Kidney (tissue), 13 donors: ENCODE measurements at regions not wholly inside any gene's neighbourhood (a gene's known extent, or its start where the extent isn't known, plus 50 kb on each side); places are given as distances from the start of the nearest gene placed in this dataset.

ENCODE experiments used
- DNase-seq, 5 donors: peaks; one replicate each; pipeline ENCODE4 v3.0.0-alpha.2; 2013 to 2020
- FAIRE-seq: peaks from 2 replicates; lab custom pipeline; 2012; peaks lifted over from hg19 to GRCh38; lab: Jason Lieb, UNC
- H3K27ac ChIP-seq, 2 donors: one replicate each; pipeline ENCODE4 v1.7.0; 2013; ENCODE audit warnings: low read depth in 2 of 2, low read length in 2 of 2, inconsistent platforms in 1 of 2
- H3K27me3 ChIP-seq: one replicate; pipeline ENCODE4 v1.7.1; 2013; ENCODE audit warnings: low read length, inconsistent platforms; ENCODE audit not compliant: control insufficient read depth, insufficient read depth
- H3K36me3 ChIP-seq, 3 donors: one replicate each; pipeline versions ENCODE4 v1.7.0 to v1.7.1; 2013; ENCODE audit warnings: low read length in 3 of 3, control low read depth in 1 of 3, inconsistent platforms in 1 of 3; ENCODE audit not compliant: insufficient read depth in 3 of 3, control insufficient read depth in 2 of 3
- H3K4me1 ChIP-seq, 3 donors: one replicate each; pipeline versions ENCODE4 v1.7.0 to v1.7.1; 2013; ENCODE audit warnings: low read length in 3 of 3, inconsistent platforms in 1 of 3, low read depth in 1 of 3; ENCODE audit not compliant: control insufficient read depth in 2 of 3, insufficient read depth in 2 of 3
- H3K4me3 ChIP-seq, 3 donors: one replicate each; pipeline versions ENCODE4 v1.7.0 to v1.8.1; 2013; ENCODE audit warnings: low read length in 3 of 3, control low read depth in 1 of 3, inconsistent platforms in 1 of 3
- H3K9ac ChIP-seq, 3 donors: one replicate each; pipeline versions ENCODE4 v1.7.0 to v1.7.1; 2013; ENCODE audit warnings: low read length in 3 of 3, control low read depth in 1 of 3, inconsistent platforms in 1 of 3
- H3K9me3 ChIP-seq, 3 donors: one replicate each; pipeline versions ENCODE4 v1.7.0 to v1.7.1; 2013; ENCODE audit warnings: low read length in 3 of 3, control low read depth in 1 of 3, inconsistent platforms in 1 of 3; ENCODE audit not compliant: control insufficient read depth in 2 of 3, insufficient read depth in 1 of 3
- CTCF ChIP-seq: IDR thresholded peaks from 3 replicates; pipeline ENCODE4 v1.5.1; 2012; ENCODE audit warnings: mild to moderate bottlenecking, moderate library complexity, borderline replicate concordance; ENCODE audit not compliant: insufficient read depth; ENCODE audit errors: extremely low read depth
- intact Hi-C: fragments of 100-400 bp; cut with DNase I; formaldehyde crosslinking; loops from one replicate; pipeline ENCODE4 v1.11.1; 2022
- donor health status: control.
- donor health status: control.
- donor health status: control.
- donor health status: control.
- donor health status: control.
- donor health status: DM: yes; HTN: yes; CAD: no.
- donor health status: Normal renal cell carcinoma (clear cell type).

- Histone ChIP-seq H3K9me3 (no peaks in the 10 kb centered on the region), H3K4me1 (peaks cover 0 to 2% (median 0%) of the 10 kb centered on the region in 3 donors), H3K9ac (no peak overlapping the region), H3K27ac (no peak overlapping the region), H3K27me3 (no peaks in the 10 kb centered on the region), H3K36me3 (no peaks in the 10 kb centered on the region), H3K4me3 (no peak overlapping the region)
- TF ChIP-seq CTCF = no peak
- intact Hi-C loops = no loop called here
- DNase-seq (no peak), FAIRE-seq (no peak)
These were observed 68.0 kb upstream of the KLF7 start for GRCh38 chr2:207233731-207234130.

GRCh38 chr2:207235621-207236020 lies 69.9 kb upstream of the KLF7 start:
- H3K4me3 ChIP-seq = no peak overlapping the region
- no peaks in the 10 kb centered on the region for H3K9me3 ChIP-seq
- DNase-seq (no peak), FAIRE-seq (no peak)
- no peak overlapping the region for H3K9ac ChIP-seq
- H3K27ac ChIP-seq = no peak overlapping the region
- H3K4me1 ChIP-seq = peaks cover 0 to 2% (median 0%) of the 10 kb centered on the region in 3 donors
- no peaks in the 10 kb centered on the region for H3K36me3 ChIP-seq
- intact Hi-C loops = no loop called here
- no peaks in the 10 kb centered on the region for H3K27me3 ChIP-seq
- no peak for TF ChIP-seq CTCF

GRCh38 chr2:207236156-207236935 lies 70.6 kb upstream of the KLF7 start:
- intact Hi-C loops = no loop called here

More at GRCh38 chr2:207236156-207236935, 70.6 kb upstream of the KLF7 start:
- H3K4me1 ChIP-seq = peaks cover 0 to 2% (median 0%) of the 10 kb centered on the region in 3 donors
- TF ChIP-seq CTCF = no peak
- no peaks in the 10 kb centered on the region for H3K27me3 ChIP-seq
- no peak overlapping the region for H3K9ac ChIP-seq
- no peak overlapping the region for H3K27ac ChIP-seq
- no peaks in the 10 kb centered on the region for H3K36me3 ChIP-seq
- H3K9me3 ChIP-seq = no peaks in the 10 kb centered on the region
- no peak overlapping the region for H3K4me3 ChIP-seq
- FAIRE-seq = no peak
- no peak for DNase-seq
